NAMALWA (cell line): ENCODE measurements at regions not wholly inside any gene's neighbourhood (a gene's known extent, or its start where the extent isn't known, plus 50 kb on each side); places are given as distances from the start of the nearest gene placed in this dataset.
A peak's percentile ranks its signal among the peaks of the same experiment; 100 is the strongest.

Experiments
- DNase-seq: peaks from one replicate; pipeline ENCODE4 v3.0.0-alpha.2; 2015; ENCODE audit warnings: low spot score

- DNase-seq: no peak
These were observed 165.1 kb upstream of the TMCC3 start for GRCh38 chr12:94815450-94815849.

GRCh38 chr12:94813314-94813713, 163.0 kb upstream of the TMCC3 start:
- peak; percentile 43 for DNase-seq

GRCh38 chr12:94812345-94812744, 162.0 kb upstream of the TMCC3 start:
- no peak for DNase-seq

- DNase-seq: no peak
These were observed 161.3 kb upstream of the TMCC3 start for GRCh38 chr12:94811611-94812010.

GRCh38 chr12:94807951-94808350, 157.6 kb upstream of the TMCC3 start:
- no peak for DNase-seq

- DNase-seq: no peak
These were observed 156.3 kb upstream of the TMCC3 start for GRCh38 chr12:94806617-94807016.

GRCh38 chr12:94805749-94806529, 155.6 kb upstream of the TMCC3 start:
- DNase-seq: peak; percentile 28

GRCh38 chr12:94803939-94804338, 153.6 kb upstream of the TMCC3 start:
- DNase-seq: no peak

GRCh38 chr12:94802796-94803195, 152.4 kb upstream of the TMCC3 start:
- no peak for DNase-seq

GRCh38 chr12:94801745-94802144, 151.4 kb upstream of the TMCC3 start:
- no peak for DNase-seq

- no peak for DNase-seq
These were observed 148.8 kb upstream of the TMCC3 start for GRCh38 chr12:94799136-94799535.

- no peak for DNase-seq
These were observed 147.8 kb upstream of the TMCC3 start for GRCh38 chr12:94798113-94798512.

GRCh38 chr12:94795520-94795919, 145.2 kb upstream of the TMCC3 start:
- DNase-seq: no peak

GRCh38 chr12:94795044-94795443, 144.7 kb upstream of the TMCC3 start:
- no peak for DNase-seq

- no peak for DNase-seq
These were observed 142.8 kb upstream of the TMCC3 start for GRCh38 chr12:94793191-94793595.

- no peak for DNase-seq
These were observed 142.3 kb upstream of the TMCC3 start for GRCh38 chr12:94792693-94793092.

GRCh38 chr12:94791933-94792332, 141.6 kb upstream of the TMCC3 start:
- no peak for DNase-seq

GRCh38 chr12:94790825-94791224, 140.5 kb upstream of the TMCC3 start:
- no peak for DNase-seq

- no peak for DNase-seq
These were observed 140.0 kb upstream of the TMCC3 start for GRCh38 chr12:94790370-94790769.

- DNase-seq: no peak
These were observed 139.3 kb upstream of the TMCC3 start for GRCh38 chr12:94789510-94790225.

- DNase-seq: no peak
These were observed 137.9 kb upstream of the TMCC3 start for GRCh38 chr12:94788298-94788697.

- no peak for DNase-seq
These were observed 136.5 kb upstream of the TMCC3 start for GRCh38 chr12:94786906-94787305.

- DNase-seq: no peak
These were observed 133.5 kb upstream of the TMCC3 start for GRCh38 chr12:94783862-94784261.

GRCh38 chr12:94783343-94783742, 133.0 kb upstream of the TMCC3 start:
- DNase-seq: no peak
